HCT116 (cell line): ENCODE measurements at regions not wholly inside any gene's neighbourhood (a gene's known extent, or its start where the extent isn't known, plus 50 kb on each side); places are given as distances from the start of the nearest gene placed in this dataset.

Experiments used
- CEBPB ChIP-seq: IDR thresholded peaks from 2 replicates; pipeline ENCODE4 v1.6.1; 2012; ENCODE audit warnings: low read depth
- EZH2 ChIP-seq: fragments of 200-600 bp; sonication (generic); IDR thresholded peaks from 2 replicates; pipeline ENCODE4 v1.6.1; 2017; ENCODE audit warnings: antibody characterized with exemption, mixed run types
- EZH2phosphoT487 ChIP-seq: fragments of 200-600 bp; IDR thresholded peaks from 2 replicates; pipeline ENCODE4 v1.6.1; 2018; ENCODE audit warnings: antibody characterized with exemption, borderline replicate concordance
- POLR2A ChIP-seq: IDR thresholded peaks from 2 replicates; pipeline ENCODE4 v1.7.0; 2011; ENCODE audit warnings: borderline replicate concordance; ENCODE audit not compliant: insufficient read depth, insufficient read length; ENCODE audit errors: extremely low read depth
- POLR2AphosphoS5 ChIP-seq: IDR thresholded peaks from 2 replicates; pipeline ENCODE4 v1.6.1; 2011; ENCODE audit warnings: mild to moderate bottlenecking, low read depth, low read length, moderate library complexity
- RAD21 ChIP-seq: IDR thresholded peaks from 2 replicates; pipeline ENCODE4 v1.6.1; 2012; ENCODE audit warnings: low read depth, mild to moderate bottlenecking
- SRF ChIP-seq: IDR thresholded peaks from 2 replicates; pipeline ENCODE4 v1.6.1; 2012; ENCODE audit warnings: low read depth
- YY1 ChIP-seq: IDR thresholded peaks from 2 replicates; pipeline ENCODE4 v1.6.1; 2011; ENCODE audit warnings: low read length, low read depth, moderate library complexity, mild to moderate bottlenecking; ENCODE audit not compliant: insufficient replicate concordance; ENCODE audit errors: extremely low read depth
- ZNF274 ChIP-seq: fragments of 200-500 bp; sonication (Bioruptor generic); IDR thresholded peaks from 2 replicates; pipeline ENCODE4 v1.6.1; 2014; ENCODE audit warnings: mild to moderate bottlenecking, low read depth, low read length, inconsistent platforms
- TF ChIP-seq, protein P1 (sequence below), 3 experiments: fragments of 200-600 bp in 1 of 3; sonication (generic) in 1 of 3; IDR thresholded peaks in 2 of 3; conservative IDR thresholded peaks in 1 of 3; 2 replicates each; pipeline ENCODE4 v1.5.1; 2012 to 2017; ENCODE audit warnings: low read depth in 2 of 3, low read length in 2 of 3, antibody characterized with exemption in 1 of 3, borderline replicate concordance in 1 of 3, control low read depth in 1 of 3, mild to moderate bottlenecking in 1 of 3, mixed read lengths in 1 of 3, mixed run types in 1 of 3, moderate library complexity in 1 of 3; ENCODE audit not compliant: insufficient read depth in 1 of 3
- TF ChIP-seq, protein P2 (sequence below): IDR thresholded peaks from 2 replicates; pipeline ENCODE4 v1.6.1; 2012

DNA sequence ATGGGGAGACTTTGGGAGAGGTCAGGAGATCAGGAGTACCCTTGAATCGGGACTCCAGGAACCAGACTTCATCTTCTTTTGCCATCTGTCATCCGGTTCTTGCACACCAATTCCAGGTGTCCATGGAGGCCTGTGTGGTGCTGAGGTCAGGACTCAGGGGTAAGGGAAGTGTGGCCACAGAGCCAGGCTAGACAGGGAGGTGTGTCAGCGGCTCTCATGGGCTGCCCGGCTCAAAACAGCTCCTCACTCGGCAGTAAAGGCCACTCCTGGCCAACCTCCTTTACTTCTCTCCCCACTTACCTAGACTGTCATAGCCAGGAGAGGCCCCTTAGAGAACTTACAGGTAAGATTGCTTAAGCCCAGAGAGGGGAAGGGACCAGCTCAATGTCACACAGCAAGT is 75.7 kb upstream of the NECTIN1 start:
- no peak for TF ChIP-seq CEBPB
- TF ChIP-seq, protein P1, sequence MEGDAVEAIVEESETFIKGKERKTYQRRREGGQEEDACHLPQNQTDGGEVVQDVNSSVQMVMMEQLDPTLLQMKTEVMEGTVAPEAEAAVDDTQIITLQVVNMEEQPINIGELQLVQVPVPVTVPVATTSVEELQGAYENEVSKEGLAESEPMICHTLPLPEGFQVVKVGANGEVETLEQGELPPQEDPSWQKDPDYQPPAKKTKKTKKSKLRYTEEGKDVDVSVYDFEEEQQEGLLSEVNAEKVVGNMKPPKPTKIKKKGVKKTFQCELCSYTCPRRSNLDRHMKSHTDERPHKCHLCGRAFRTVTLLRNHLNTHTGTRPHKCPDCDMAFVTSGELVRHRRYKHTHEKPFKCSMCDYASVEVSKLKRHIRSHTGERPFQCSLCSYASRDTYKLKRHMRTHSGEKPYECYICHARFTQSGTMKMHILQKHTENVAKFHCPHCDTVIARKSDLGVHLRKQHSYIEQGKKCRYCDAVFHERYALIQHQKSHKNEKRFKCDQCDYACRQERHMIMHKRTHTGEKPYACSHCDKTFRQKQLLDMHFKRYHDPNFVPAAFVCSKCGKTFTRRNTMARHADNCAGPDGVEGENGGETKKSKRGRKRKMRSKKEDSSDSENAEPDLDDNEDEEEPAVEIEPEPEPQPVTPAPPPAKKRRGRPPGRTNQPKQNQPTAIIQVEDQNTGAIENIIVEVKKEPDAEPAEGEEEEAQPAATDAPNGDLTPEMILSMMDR (IDR thresholded peaks at IDR 0.05 in 2 of 3, conservative IDR thresholded peaks at IDR 0.05 in 1 of 3; ENCODE audit: borderline replicate concordance in 1 of 3, insufficient read depth in 1 of 3, low read depth in 2 of 3, low read length in 2 of 3), result no peak
- TF ChIP-seq EZH2, result no peak
- no peak for TF ChIP-seq POLR2A
- TF ChIP-seq POLR2AphosphoS5, result no peak
- no peak for TF ChIP-seq RAD21
- no peak for TF ChIP-seq ZNF274
- TF ChIP-seq SRF, result no peak
- no peak for TF ChIP-seq EZH2phosphoT487
- TF ChIP-seq, protein P2, sequence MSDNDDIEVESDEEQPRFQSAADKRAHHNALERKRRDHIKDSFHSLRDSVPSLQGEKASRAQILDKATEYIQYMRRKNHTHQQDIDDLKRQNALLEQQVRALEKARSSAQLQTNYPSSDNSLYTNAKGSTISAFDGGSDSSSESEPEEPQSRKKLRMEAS, result no peak
- no peak for TF ChIP-seq YY1
